Naive thymus-derived CD4-positive, alpha-beta T cell (primary cell): ENCODE measurements at regions not wholly inside any gene's neighbourhood (a gene's known extent, or its start where the extent isn't known, plus 50 kb on each side); places are given as distances from the start of the nearest gene placed in this dataset.
A peak's percentile ranks its signal among the peaks of the same experiment; 100 is the strongest.

ENCODE experiments used
- ATAC-seq: fragments of 150-1000 bp; cut with Tn5 transposase; 2 replicates; pipeline ENCODE4 v1.10.0; 2021; ENCODE audit warnings: mild to moderate bottlenecking, moderate library complexity
- CTCF ChIA-PET: fragments of 350-600 bp; sonication (Branson Sonifier 250); formaldehyde crosslinking; loops from one replicate; lab custom pipeline; 2021; ENCODE audit warnings: antibody characterized with exemption; lab: Charles Lee
- POLR2A ChIA-PET: fragments of 350-600 bp; sonication (Branson Sonifier 250); formaldehyde crosslinking; loops from one replicate; lab custom pipeline; 2021; ENCODE audit warnings: antibody characterized with exemption, inconsistent platforms; lab: Charles Lee
- DNase-seq, 9 donors: peaks; one replicate each; pipeline versions ENCODE4 v3.0.0 to v3.0.0-alpha.2; 2020 to 2022; ENCODE audit warnings: mixed read lengths in 1 of 9
- H3K27ac ChIP-seq: one replicate; pipeline ENCODE4 v1.7.0; 2013; ENCODE audit warnings: mild to moderate bottlenecking, low read depth, low read length, moderate library complexity
- H3K27me3 ChIP-seq, 2 donors: one replicate each; pipeline ENCODE4 v1.7.0; 2013; ENCODE audit warnings: low read length in 2 of 2, mild to moderate bottlenecking in 2 of 2, moderate library complexity in 2 of 2; ENCODE audit not compliant: control insufficient read depth in 2 of 2, insufficient read depth in 2 of 2
- H3K36me3 ChIP-seq, 3 experiments: 1 replicate in 2 of 3; 2 replicates in 1 of 3; pipeline ENCODE4 v1.7.0; 2013; ENCODE audit warnings: low read length in 3 of 3, mild to moderate bottlenecking in 3 of 3, moderate library complexity in 1 of 3; ENCODE audit not compliant: insufficient read depth in 3 of 3, control insufficient read depth in 2 of 3
- H3K4me1 ChIP-seq, 2 donors: one replicate each; pipeline ENCODE4 v1.7.0; 2013; ENCODE audit warnings: low read length in 2 of 2, mild to moderate bottlenecking in 2 of 2, moderate library complexity in 1 of 2; ENCODE audit not compliant: control insufficient read depth in 2 of 2, insufficient read depth in 2 of 2
- H3K4me3 ChIP-seq: 2 replicates; pipeline ENCODE4 v1.7.0; 2013; ENCODE audit warnings: mild to moderate bottlenecking, low read length
- H3K9me3 ChIP-seq, 3 experiments: 1 replicate in 2 of 3; 2 replicates in 1 of 3; pipeline ENCODE4 v1.7.0; 2013; ENCODE audit warnings: low read length in 3 of 3; ENCODE audit not compliant: control insufficient read depth in 2 of 3
- H3K27ac Mint-ChIP-seq, 9 donors: one replicate each; pipeline ENCODE4 v1.8.0; 2020 to 2022; ENCODE audit warnings: mixed read lengths in 9 of 9, mild to moderate bottlenecking in 8 of 9, moderate library complexity in 5 of 9, inconsistent platforms in 2 of 9
- H3K27me3 Mint-ChIP-seq, 5 donors: one replicate each; pipeline ENCODE4 v1.8.0; 2021 to 2022; ENCODE audit warnings: mixed read lengths in 5 of 5, mild to moderate bottlenecking in 1 of 5
- H3K36me3 Mint-ChIP-seq, 5 donors: one replicate each; pipeline ENCODE4 v1.8.0; 2020 to 2022; ENCODE audit warnings: mixed read lengths in 5 of 5, mild to moderate bottlenecking in 3 of 5, inconsistent platforms in 1 of 5
- H3K4me1 Mint-ChIP-seq, 7 donors: one replicate each; pipeline ENCODE4 v1.8.0; 2020 to 2022; ENCODE audit warnings: mixed read lengths in 7 of 7, mild to moderate bottlenecking in 3 of 7, inconsistent platforms in 1 of 7
- H3K4me3 Mint-ChIP-seq, 10 donors: one replicate each; pipeline ENCODE4 v1.8.0; 2020 to 2022; ENCODE audit warnings: mild to moderate bottlenecking in 10 of 10, mixed read lengths in 10 of 10, moderate library complexity in 6 of 10, inconsistent platforms in 2 of 10
- H3K9me3 Mint-ChIP-seq, 11 donors: one replicate each; pipeline ENCODE4 v1.8.0; 2020 to 2022; ENCODE audit warnings: mixed read lengths in 11 of 11, mild to moderate bottlenecking in 4 of 11, inconsistent platforms in 1 of 11, moderate library complexity in 1 of 11
- intact Hi-C, 2 donors: fragments of 100-400 bp; cut with micrococcal nuclease; formaldehyde crosslinking; loops; one replicate each; pipeline ENCODE4 v1.15.1; 2023

GRCh38 chr20:57785720-57786119 lies 75.9 kb upstream of the PMEPA1 start:
- ChIA-PET CTCF (no interaction called here), POLR2A (no interaction called here)
- Histone ChIP-seq H3K9me3 (no peaks in the 10 kb centered on the region), H3K4me1 (no peaks in the 10 kb centered on the region), H3K4me3 (no peak overlapping the region), H3K27me3 (no peaks in the 10 kb centered on the region), H3K27ac (no peak overlapping the region), H3K36me3 (no peaks in the 10 kb centered on the region)
- Mint-ChIP-seq H3K9me3 (no peaks in the 10 kb centered on the region), H3K27ac (no peak overlapping the region), H3K36me3 (no peaks in the 10 kb centered on the region), H3K27me3 (peaks cover 0 to 11% (median 6%) of the 10 kb centered on the region in 5 donors), H3K4me1 (no peaks in the 10 kb centered on the region), H3K4me3 (no peak overlapping the region)
- no peak for ATAC-seq
- DNase-seq = no peak
- intact Hi-C loops = no loop called here

GRCh38 chr20:57785061-57785460 lies 75.2 kb upstream of the PMEPA1 start:
- intact Hi-C loops = no loop called here
- no peak overlapping the region for H3K4me3 Mint-ChIP-seq
- no peaks in the 10 kb centered on the region for H3K4me1 Mint-ChIP-seq
- POLR2A ChIA-PET = no interaction called here
- H3K27me3 Mint-ChIP-seq = peaks cover 0 to 13% (median 6%) of the 10 kb centered on the region in 5 donors
- CTCF ChIA-PET = no interaction called here
- H3K9me3 ChIP-seq = no peaks in the 10 kb centered on the region
- DNase-seq = no peak
- no peaks in the 10 kb centered on the region for H3K27me3 ChIP-seq
- no peak overlapping the region for H3K4me3 ChIP-seq
- H3K27ac ChIP-seq = no peak overlapping the region
- no peaks in the 10 kb centered on the region for H3K36me3 ChIP-seq
- H3K9me3 Mint-ChIP-seq = no peaks in the 10 kb centered on the region
- H3K36me3 Mint-ChIP-seq = no peaks in the 10 kb centered on the region
- no peaks in the 10 kb centered on the region for H3K4me1 ChIP-seq
- no peak overlapping the region for H3K27ac Mint-ChIP-seq
- ATAC-seq = no peak

- peak overlapping the region in 1 of 9 donors; percentile 43 for H3K27ac Mint-ChIP-seq
- H3K9me3 Mint-ChIP-seq = no peaks in the 10 kb centered on the region
- CTCF ChIA-PET = no interaction called here
Measured at GRCh38 chr20:57783956-57784837, 74.4 kb upstream of the PMEPA1 start.

GRCh38 chr20:57783196-57783595 lies 73.4 kb upstream of the PMEPA1 start:
- Mint-ChIP-seq H3K27me3 (peaks cover 2 to 15% (median 6%) of the 10 kb centered on the region in 5 donors), H3K4me3 (no peak overlapping the region), H3K36me3 (no peaks in the 10 kb centered on the region), H3K4me1 (no peaks in the 10 kb centered on the region), H3K9me3 (no peaks in the 10 kb centered on the region), H3K27ac (no peak overlapping the region)
- ChIA-PET CTCF (no interaction called here), POLR2A (no interaction called here)
- no peak for DNase-seq
- no peak overlapping the region for H3K27ac ChIP-seq
- H3K9me3 ChIP-seq = no peaks in the 10 kb centered on the region
- no peak for ATAC-seq
- H3K27me3 ChIP-seq = no peaks in the 10 kb centered on the region
- no peaks in the 10 kb centered on the region for H3K36me3 ChIP-seq
- intact Hi-C loops = no loop called here
- H3K4me3 ChIP-seq = no peak overlapping the region
- no peaks in the 10 kb centered on the region for H3K4me1 ChIP-seq

More at GRCh38 chr20:57783956-57784837, 74.4 kb upstream of the PMEPA1 start:
- H3K27me3 ChIP-seq = no peaks in the 10 kb centered on the region
- H3K27me3 Mint-ChIP-seq = peaks cover 0 to 13% (median 6%) of the 10 kb centered on the region in 5 donors
- H3K4me3 Mint-ChIP-seq = no peak overlapping the region
- intact Hi-C loops = no loop called here
- no peak overlapping the region for H3K27ac ChIP-seq
- no peaks in the 10 kb centered on the region for H3K4me1 Mint-ChIP-seq
- POLR2A ChIA-PET = no interaction called here
- H3K4me1 ChIP-seq = no peaks in the 10 kb centered on the region
- no peaks in the 10 kb centered on the region for H3K36me3 Mint-ChIP-seq
- ATAC-seq (no peak), DNase-seq (no peak)
- H3K9me3 ChIP-seq = no peaks in the 10 kb centered on the region
- H3K36me3 ChIP-seq = no peaks in the 10 kb centered on the region
- no peak overlapping the region for H3K4me3 ChIP-seq

GRCh38 chr20:57782631-57783041 lies 72.8 kb upstream of the PMEPA1 start:
- intact Hi-C loops = no loop called here
- Histone ChIP-seq H3K4me3 (no peak overlapping the region), H3K9me3 (no peaks in the 10 kb centered on the region), H3K27ac (no peak overlapping the region), H3K36me3 (no peaks in the 10 kb centered on the region), H3K27me3 (no peaks in the 10 kb centered on the region), H3K4me1 (no peaks in the 10 kb centered on the region)
- Mint-ChIP-seq H3K27ac (no peak overlapping the region), H3K27me3 (peaks cover 2 to 18% (median 6%) of the 10 kb centered on the region in 5 donors), H3K4me3 (no peak overlapping the region), H3K9me3 (no peaks in the 10 kb centered on the region), H3K36me3 (no peaks in the 10 kb centered on the region), H3K4me1 (no peaks in the 10 kb centered on the region)
- ATAC-seq (no peak), DNase-seq (no peak)
- CTCF ChIA-PET = no interaction called here
- POLR2A ChIA-PET = no interaction called here

GRCh38 chr20:57781901-57782300 lies 72.1 kb upstream of the PMEPA1 start:
- H3K27me3 Mint-ChIP-seq = peaks cover 4 to 18% (median 6%) of the 10 kb centered on the region in 5 donors
- intact Hi-C loops = no loop called here
- H3K27ac Mint-ChIP-seq = no peak overlapping the region
- ChIA-PET POLR2A (no interaction called here), CTCF (no interaction called here)
- Histone ChIP-seq H3K36me3 (no peaks in the 10 kb centered on the region), H3K4me3 (no peak overlapping the region), H3K4me1 (no peaks in the 10 kb centered on the region), H3K27ac (no peak overlapping the region), H3K27me3 (no peaks in the 10 kb centered on the region), H3K9me3 (no peaks in the 10 kb centered on the region)
- H3K9me3 Mint-ChIP-seq = no peaks in the 10 kb centered on the region
- DNase-seq (no peak), ATAC-seq (no peak)
- no peaks in the 10 kb centered on the region for H3K36me3 Mint-ChIP-seq
- no peak overlapping the region for H3K4me3 Mint-ChIP-seq
- H3K4me1 Mint-ChIP-seq = no peaks in the 10 kb centered on the region

GRCh38 chr20:57780906-57781305 lies 71.1 kb upstream of the PMEPA1 start:
- H3K4me1 Mint-ChIP-seq = no peaks in the 10 kb centered on the region
- ATAC-seq = no peak

More at GRCh38 chr20:57780906-57781305, 71.1 kb upstream of the PMEPA1 start:
- peak overlapping the region in 2 of 9 donors; percentile 4 to 5 for H3K27ac Mint-ChIP-seq
- H3K4me3 Mint-ChIP-seq = no peak overlapping the region
- peaks cover 4 to 18% (median 13%) of the 10 kb centered on the region in 5 donors for H3K27me3 Mint-ChIP-seq
- H3K9me3 Mint-ChIP-seq = peaks cover 0 to under 1% (median 0%) of the 10 kb centered on the region in 11 donors
- CTCF ChIA-PET = no interaction called here
- no peak for DNase-seq
- H3K4me3 ChIP-seq = no peak overlapping the region
- intact Hi-C loops = no loop called here
- H3K27me3 ChIP-seq = no peaks in the 10 kb centered on the region
- H3K9me3 ChIP-seq = no peaks in the 10 kb centered on the region
- POLR2A ChIA-PET = no interaction called here
- H3K4me1 ChIP-seq = no peaks in the 10 kb centered on the region
- no peak overlapping the region for H3K27ac ChIP-seq
- no peaks in the 10 kb centered on the region for H3K36me3 Mint-ChIP-seq
- no peaks in the 10 kb centered on the region for H3K36me3 ChIP-seq
